HepG2 (cell line): ENCODE measurements at regions not wholly inside any gene's neighbourhood (a gene's known extent, or its start where the extent isn't known, plus 50 kb on each side); places are given as distances from the start of the nearest gene placed in this dataset.

Experiments
- ATAC-seq: fragments of 200-7000 bp; cut with Tn5 transposase; 3 replicates; pipeline ENCODE4 v1.9.1; 2020; ENCODE audit warnings: mild to moderate bottlenecking, moderate library complexity
- BruUV-seq: library from RNA; stranded (reverse); fragments of 400-500 nt; replicated peaks from 2 replicates; lab custom pipeline; 2021; lab: Mats Ljungman, UMichigan
- CTCF ChIA-PET: fragments of 300-600 bp; formaldehyde crosslinking; extraction: SDS; loops from one replicate; lab custom pipeline; 2021; ENCODE audit warnings: low total read pairs, inconsistent platforms, low intra/inter-chr PET ratio; lab: Yijun Ruan, JAX
- POLR2A ChIA-PET: fragments of 350-600 bp; sonication (Branson Sonifier 250); formaldehyde crosslinking; loops from one replicate; lab custom pipeline; 2020; ENCODE audit warnings: antibody characterized with exemption, inconsistent platforms; lab: Yijun Ruan, JAX
- DNase-seq: peaks from one replicate; pipeline ENCODE4 v3.0.0-alpha.2; 2015; ENCODE audit warnings: low spot score
- FAIRE-seq: peaks from 3 replicates; lab custom pipeline; 2011; peaks lifted over from hg19 to GRCh38; lab: Jason Lieb, UNC
- H2AFZ ChIP-seq: one replicate; pipeline ENCODE4 v1.6.1; 2011; ENCODE audit warnings: low read length, inconsistent platforms
- H3K27ac ChIP-seq: fragments of 300-600 bp; 3 replicates; pipeline ENCODE4 v1.8.0; 2011; ENCODE audit warnings: mixed run types, mild to moderate bottlenecking, mixed read lengths, low read length, inconsistent platforms; ENCODE audit not compliant: insufficient read depth; ENCODE audit errors: extremely low read length
- H3K27me3 ChIP-seq, 2 experiments: fragments of 200-600 bp in 1 of 2; 2 replicates in 1 of 2; 3 replicates in 1 of 2; pipeline versions ENCODE4 v1.6.0 to v1.8.0; 2011; ENCODE audit warnings: low read length in 2 of 2, mild to moderate bottlenecking in 2 of 2, moderate library complexity in 2 of 2, inconsistent platforms in 1 of 2; ENCODE audit not compliant: insufficient read depth in 2 of 2, control insufficient read depth in 1 of 2
- H3K36me3 ChIP-seq, 2 experiments: fragments of 200-600 bp in 1 of 2; replicated peaks in 1 of 2; 2 replicates in 1 of 2; 3 replicates in 1 of 2; pipeline versions ENCODE4 v1.5.1 to v1.8.0; 2011; ENCODE audit warnings: low read length in 2 of 2, inconsistent platforms in 1 of 2; ENCODE audit not compliant: insufficient read depth in 2 of 2, control insufficient read depth in 1 of 2
- H3K4me1 ChIP-seq: 2 replicates; pipeline ENCODE4 v1.5.1; 2012; ENCODE audit warnings: low read length, inconsistent platforms; ENCODE audit not compliant: insufficient read depth
- H3K4me2 ChIP-seq: 2 replicates; pipeline ENCODE4 v1.6.0; 2011; ENCODE audit warnings: low read depth, low read length, inconsistent platforms
- H3K4me3 ChIP-seq, 3 experiments: fragments of 200-600 bp in 1 of 3; sonication (generic), shearing (Covaris generic) in 1 of 3; replicated peaks in 1 of 3; 2 replicates each; pipeline ENCODE4 v1.5.1; 2011 to 2016; ENCODE audit warnings: low read length in 3 of 3, inconsistent platforms in 2 of 3, low read depth in 2 of 3, mild to moderate bottlenecking in 2 of 3, control low read depth in 1 of 3, mixed read lengths in 1 of 3; ENCODE audit not compliant: insufficient read depth in 1 of 3
- H3K79me2 ChIP-seq: one replicate; pipeline ENCODE4 v1.6.1; 2011; ENCODE audit warnings: low read length, inconsistent platforms; ENCODE audit not compliant: insufficient read depth
- H3K9ac ChIP-seq: 2 replicates; pipeline ENCODE4 v1.6.0; 2011; ENCODE audit warnings: mild to moderate bottlenecking, low read depth, low read length, inconsistent platforms; ENCODE audit not compliant: insufficient read depth
- H3K9me3 ChIP-seq: 2 replicates; pipeline ENCODE4 v1.5.1; 2012; ENCODE audit warnings: mild to moderate bottlenecking, low read length
- H4K20me1 ChIP-seq: 2 replicates; pipeline ENCODE4 v1.6.0; 2011; ENCODE audit warnings: inconsistent platforms, mild to moderate bottlenecking, low read length, moderate library complexity; ENCODE audit not compliant: insufficient read depth
- HDAC2 ChIP-seq: sonication (generic); formaldehyde crosslinking; IDR thresholded peaks from 2 replicates; pipeline ENCODE4 v1.4.0; 2020; ENCODE audit warnings: missing genetic modification reagents
- HDAC6 ChIP-seq: fragments of 200-600 bp; sonication (generic); IDR thresholded peaks from 2 replicates; pipeline ENCODE4 v1.7.0; 2017; ENCODE audit warnings: mild to moderate bottlenecking, antibody characterized with exemption, low read length, low read depth
- JUND ChIP-seq: sonication (generic); formaldehyde crosslinking; IDR thresholded peaks from 2 replicates; pipeline ENCODE4 v1.8.0; 2022; ENCODE audit warnings: mild to moderate bottlenecking, missing genetic modification reagents
- KLF12 ChIP-seq: sonication (generic); formaldehyde crosslinking; IDR thresholded peaks from 2 replicates; pipeline ENCODE4 v1.4.0; 2020; ENCODE audit warnings: missing genetic modification reagents, borderline replicate concordance
- POLR2AphosphoS2 ChIP-seq: IDR thresholded peaks from 2 replicates; pipeline ENCODE4 v1.6.1; 2011; ENCODE audit warnings: low read depth, low read length, improper control_type of control experiment
- REXO4 ChIP-seq: sonication (generic); formaldehyde crosslinking; IDR thresholded peaks from 2 replicates; pipeline ENCODE4 v1.8.0; 2022; ENCODE audit warnings: missing genetic modification reagents, mild to moderate bottlenecking, borderline replicate concordance
- SSRP1 ChIP-seq: IDR thresholded peaks from 2 replicates; pipeline ENCODE4 v1.6.1; 2016; ENCODE audit warnings: control low read depth
- TEAD3 ChIP-seq: optimal IDR thresholded peaks from 2 replicates; pipeline ENCODE3; 2016; ENCODE audit warnings: borderline replicate concordance
- ZFP36L2 ChIP-seq: sonication (generic); formaldehyde crosslinking; IDR thresholded peaks from 2 replicates; pipeline ENCODE4 v1.4.0; 2020; ENCODE audit warnings: missing genetic modification reagents
- ZNF451 ChIP-seq: sonication (generic); formaldehyde crosslinking; IDR thresholded peaks from 2 replicates; pipeline ENCODE4 v1.5.0; 2020; ENCODE audit warnings: mild to moderate bottlenecking, missing genetic modification reagents
- ZNF687 ChIP-seq: sonication (generic); formaldehyde crosslinking; IDR thresholded peaks from 2 replicates; pipeline ENCODE4 v1.5.1; 2020; ENCODE audit warnings: mild to moderate bottlenecking, missing genetic modification reagents, moderate library complexity
- ZNF737 ChIP-seq: sonication (generic); formaldehyde crosslinking; IDR thresholded peaks from 2 replicates; pipeline ENCODE4 v1.5.0; 2020; ENCODE audit warnings: missing genetic modification reagents, mild to moderate bottlenecking, borderline replicate concordance
- ZNF839 ChIP-seq: sonication (generic); formaldehyde crosslinking; IDR thresholded peaks from 2 replicates; pipeline ENCODE4 v1.4.0; 2020; ENCODE audit warnings: missing genetic modification reagents, mild to moderate bottlenecking, borderline replicate concordance
- WGBS: methylation state at CpG from one replicate; pipeline ENCODE4 v1.1.6; 2017; ENCODE audit warnings: low lambda C conversion rate; 5-methylcytosine and 5-hydroxymethylcytosine counted together
- in situ Hi-C: cut with HindIII; loops from 2 replicates; pipeline ENCODE4 v1.10.0; 2017; ENCODE audit warnings: low pct_unique_long_range_greater_than_20kb; ENCODE audit not compliant: extremely low pct_ligation_motif_present
- intact Hi-C: fragments of 100-400 bp; cut with micrococcal nuclease; formaldehyde crosslinking; loops from one replicate; pipeline ENCODE4 v1.10.0; 2022; ENCODE audit not compliant: unreplicated experiment
- TF ChIP-seq, protein P1 (sequence below): sonication (generic); formaldehyde crosslinking; IDR thresholded peaks from 2 replicates; pipeline ENCODE4 v1.4.0; 2020; ENCODE audit warnings: missing genetic modification reagents
- TF ChIP-seq, protein P2 (sequence below): sonication (generic); formaldehyde crosslinking; IDR thresholded peaks from 2 replicates; pipeline ENCODE4 v1.8.0; 2022; ENCODE audit warnings: mild to moderate bottlenecking, missing genetic modification reagents, moderate library complexity

DNA sequence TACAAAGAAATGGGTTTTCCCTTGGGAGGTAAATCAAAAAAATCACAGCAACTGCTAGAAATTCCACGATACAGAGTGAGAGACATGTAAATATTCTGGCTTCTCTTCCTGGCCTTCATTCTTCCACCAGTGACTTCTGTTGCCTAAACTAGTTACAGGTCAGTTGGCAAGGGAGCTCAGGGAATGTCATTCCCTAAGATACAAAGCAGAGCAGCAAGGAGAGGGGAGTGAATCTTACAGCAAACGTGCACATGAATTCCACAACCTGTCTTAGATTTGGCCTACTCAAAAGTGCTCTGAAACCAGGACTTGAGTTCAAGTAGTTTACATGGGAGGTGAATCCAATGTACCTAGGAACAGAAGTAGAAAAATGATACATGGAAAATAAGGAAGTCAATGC, 445.3 kb upstream of the LRRC7 start:
- in situ Hi-C loops, result no loop called here

DNA sequence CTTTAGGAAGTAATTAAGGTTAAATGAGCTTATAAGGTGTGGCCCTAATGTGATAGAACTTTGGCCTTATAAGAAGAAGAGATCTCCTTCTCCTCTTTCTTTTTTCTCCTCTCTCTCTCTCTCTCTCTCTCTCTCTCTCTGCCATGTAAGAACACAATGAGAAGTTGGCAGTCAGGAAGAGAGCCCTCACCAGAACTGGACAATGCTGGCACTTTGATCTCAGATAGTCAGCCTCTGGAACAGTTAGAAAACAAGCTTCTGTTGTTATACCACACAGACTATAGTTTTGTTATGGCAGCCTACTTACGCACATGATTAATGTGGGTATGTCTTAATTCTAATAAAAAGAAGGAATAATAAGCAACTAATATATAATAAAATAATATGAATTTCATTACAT, 444.2 kb upstream of the LRRC7 start:
- POLR2A ChIA-PET, result no interaction called here
- 94% methylated on average over 1 of the region's 1 CpG for WGBS
- no peaks in the 10 kb centered on the region for H3K27me3 ChIP-seq
- DNase-seq, result no peak
- no peaks in the 10 kb centered on the region for H3K4me1 ChIP-seq
- no peak overlapping the region for H2AFZ ChIP-seq
- H3K36me3 ChIP-seq, result no peaks in the 10 kb centered on the region
- no peaks in the 10 kb centered on the region for H3K79me2 ChIP-seq
- H3K27ac ChIP-seq, result no peak overlapping the region
- intact Hi-C loops, result no loop called here
- no peak for FAIRE-seq
- CTCF ChIA-PET, result no interaction called here
- no peaks in the 10 kb centered on the region for H4K20me1 ChIP-seq
- no peak overlapping the region for H3K9ac ChIP-seq
- BruUV-seq, result no TSS peak
- H3K4me2 ChIP-seq, result no peak overlapping the region
- in situ Hi-C loops, result no loop called here
- no peak for ATAC-seq
- H3K4me3 ChIP-seq, result no peak overlapping the region
- peaks cover 68% of the 10 kb centered on the region for H3K9me3 ChIP-seq
- TF ChIP-seq, protein P1, sequence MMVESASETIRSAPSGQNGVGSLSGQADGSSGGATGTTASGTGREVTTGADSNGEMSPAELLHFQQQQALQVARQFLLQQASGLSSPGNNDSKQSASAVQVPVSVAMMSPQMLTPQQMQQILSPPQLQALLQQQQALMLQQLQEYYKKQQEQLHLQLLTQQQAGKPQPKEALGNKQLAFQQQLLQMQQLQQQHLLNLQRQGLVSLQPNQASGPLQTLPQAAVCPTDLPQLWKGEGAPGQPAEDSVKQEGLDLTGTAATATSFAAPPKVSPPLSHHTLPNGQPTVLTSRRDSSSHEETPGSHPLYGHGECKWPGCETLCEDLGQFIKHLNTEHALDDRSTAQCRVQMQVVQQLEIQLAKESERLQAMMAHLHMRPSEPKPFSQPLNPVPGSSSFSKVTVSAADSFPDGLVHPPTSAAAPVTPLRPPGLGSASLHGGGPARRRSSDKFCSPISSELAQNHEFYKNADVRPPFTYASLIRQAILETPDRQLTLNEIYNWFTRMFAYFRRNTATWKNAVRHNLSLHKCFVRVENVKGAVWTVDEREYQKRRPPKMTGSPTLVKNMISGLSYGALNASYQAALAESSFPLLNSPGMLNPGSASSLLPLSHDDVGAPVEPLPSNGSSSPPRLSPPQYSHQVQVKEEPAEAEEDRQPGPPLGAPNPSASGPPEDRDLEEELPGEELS (CRISPR knock-in tag), result no peak
- TF ChIP-seq REXO4 (CRISPR knock-in tag) (no peak), HDAC2 (CRISPR knock-in tag) (no peak), ZNF687 (CRISPR knock-in tag) (no peak), KLF12 (no peak), TEAD3 (CRISPR knock-in tag) (no peak), JUND (CRISPR knock-in tag) (no peak)
- TF ChIP-seq, protein P2, sequence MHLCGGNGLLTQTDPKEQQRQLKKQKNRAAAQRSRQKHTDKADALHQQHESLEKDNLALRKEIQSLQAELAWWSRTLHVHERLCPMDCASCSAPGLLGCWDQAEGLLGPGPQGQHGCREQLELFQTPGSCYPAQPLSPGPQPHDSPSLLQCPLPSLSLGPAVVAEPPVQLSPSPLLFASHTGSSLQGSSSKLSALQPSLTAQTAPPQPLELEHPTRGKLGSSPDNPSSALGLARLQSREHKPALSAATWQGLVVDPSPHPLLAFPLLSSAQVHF, result no peak

More for the DNA sequence above, 445.3 kb upstream of the LRRC7 start:
- Histone ChIP-seq H3K27ac (no peak overlapping the region), H4K20me1 (no peaks in the 10 kb centered on the region), H3K79me2 (no peaks in the 10 kb centered on the region), H3K9ac (no peak overlapping the region), H3K27me3 (no peaks in the 10 kb centered on the region), H3K36me3 (no peaks in the 10 kb centered on the region), H3K4me3 (no peak overlapping the region), H3K4me2 (no peak overlapping the region), H3K4me1 (no peaks in the 10 kb centered on the region), H3K9me3 (peaks cover 58% of the 10 kb centered on the region), H2AFZ (no peak overlapping the region)
- ATAC-seq, result no peak
- intact Hi-C loops, result no loop called here
- WGBS, result 3% methylated on average over 2 of the region's 2 CpGs
- no peak for FAIRE-seq
- CTCF ChIA-PET, result no interaction called here
- no peak for DNase-seq
- POLR2A ChIA-PET, result no interaction called here
- BruUV-seq, result no TSS peak
- TF ChIP-seq ZNF737 (CRISPR knock-in tag) (no peak), ZFP36L2 (CRISPR knock-in tag) (no peak), SSRP1 (CRISPR knock-in tag) (no peak), HDAC6 (no peak), POLR2AphosphoS2 (no peak), ZNF451 (CRISPR knock-in tag) (no peak), ZNF839 (no peak)
